HuH-7.5 (cell line): ENCODE measurements at regions not wholly inside any gene's neighbourhood (a gene's known extent, or its start where the extent isn't known, plus 50 kb on each side); places are given as distances from the start of the nearest gene placed in this dataset.

Source experiments
- DNase-seq: peaks from one replicate; pipeline ENCODE4 v3.0.0; 2011; ENCODE audit warnings: low spot score

DNA sequence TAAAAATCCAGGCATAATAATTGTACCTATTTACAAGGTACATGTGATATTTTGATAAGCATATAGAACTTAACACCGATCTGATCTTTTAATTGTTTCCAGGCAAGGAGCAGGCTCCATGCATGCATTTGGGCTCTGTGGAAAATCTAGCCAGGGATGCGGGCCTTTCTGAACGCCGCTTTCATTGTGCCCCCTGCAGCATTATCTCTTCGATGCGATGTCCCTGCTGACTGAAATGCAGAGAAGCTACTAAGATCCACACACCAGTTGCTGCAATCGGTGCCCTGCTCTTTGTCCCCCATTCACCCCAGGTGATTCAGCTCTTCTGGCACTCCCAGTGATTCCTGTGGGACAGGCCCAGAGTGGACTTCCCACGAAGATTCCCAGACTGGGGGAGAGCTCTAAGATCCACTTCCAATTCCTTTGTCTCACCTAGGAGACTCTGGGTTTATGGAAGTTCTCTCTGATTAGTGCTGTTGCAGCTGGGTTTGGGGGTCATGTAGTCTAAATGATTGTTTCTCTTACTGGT, 254.3 kb upstream of the AGA start:
- DNase-seq, result no peak

DNA sequence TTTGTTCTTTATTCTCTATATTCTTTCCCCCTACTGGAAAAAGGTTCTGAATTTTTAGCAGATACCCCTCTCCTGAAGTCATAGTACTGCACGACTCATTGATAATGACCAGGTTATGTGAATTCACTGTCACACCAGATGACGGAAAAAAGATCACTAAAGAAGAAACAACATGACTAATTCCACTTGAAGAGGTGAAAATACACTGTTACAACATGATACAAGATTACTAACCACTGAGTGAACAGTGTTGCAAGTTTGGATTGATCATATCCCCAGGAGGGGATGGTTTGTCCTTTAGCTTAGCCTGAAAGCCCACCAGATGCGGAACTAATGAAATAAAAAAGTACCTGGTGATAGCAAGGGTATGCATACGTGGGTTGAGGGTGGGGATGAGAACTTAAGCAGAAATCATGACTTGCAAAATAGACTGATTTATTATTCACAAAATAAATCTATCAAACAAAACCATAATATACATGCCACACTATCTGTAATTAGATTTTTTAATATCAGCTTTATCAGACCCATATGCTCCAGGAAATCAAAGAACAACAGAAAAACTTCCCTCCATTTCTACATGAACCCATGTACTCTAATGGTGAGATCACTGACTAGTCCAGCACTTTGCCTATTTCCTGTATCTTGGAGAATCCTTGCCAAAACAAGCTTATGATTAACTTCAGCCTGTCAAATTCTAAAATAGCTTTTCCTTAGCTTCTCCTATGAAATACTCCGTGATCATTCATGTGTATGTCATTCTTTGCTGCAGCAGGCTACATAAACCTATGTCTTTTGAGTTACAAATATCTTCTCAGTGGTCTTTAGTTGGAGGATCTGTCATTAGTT, 257.4 kb upstream of the AGA start:
- DNase-seq, result no peak

- no peak for DNase-seq
These were observed 264.7 kb upstream of the AGA start for GRCh38 chr4:177706916-177707315.

DNA sequence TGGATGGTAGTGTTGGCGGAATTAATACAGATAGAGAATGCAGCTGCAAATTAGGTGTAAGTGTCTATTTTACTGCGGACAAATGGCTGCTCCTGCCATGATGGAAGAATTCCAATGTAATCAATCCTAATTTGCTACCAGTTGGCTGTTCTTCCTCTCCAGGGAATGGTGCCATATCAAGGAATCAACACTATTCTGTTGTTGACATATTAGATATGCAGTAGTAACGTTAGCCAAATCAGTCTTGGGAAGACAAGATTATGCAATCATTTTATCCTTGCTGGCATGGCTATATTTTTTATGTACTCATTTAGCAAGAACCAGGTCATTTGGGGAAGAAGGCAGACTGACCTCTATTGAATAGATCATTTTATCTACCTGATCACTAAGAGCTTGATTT, 271.2 kb upstream of the AGA start:
- no peak for DNase-seq

- no peak for DNase-seq
These were observed 275.2 kb upstream of the AGA start for GRCh38 chr4:177717407-177717806.

GRCh38 chr4:177718514-177718913, 276.3 kb upstream of the AGA start:
- no peak for DNase-seq

DNA sequence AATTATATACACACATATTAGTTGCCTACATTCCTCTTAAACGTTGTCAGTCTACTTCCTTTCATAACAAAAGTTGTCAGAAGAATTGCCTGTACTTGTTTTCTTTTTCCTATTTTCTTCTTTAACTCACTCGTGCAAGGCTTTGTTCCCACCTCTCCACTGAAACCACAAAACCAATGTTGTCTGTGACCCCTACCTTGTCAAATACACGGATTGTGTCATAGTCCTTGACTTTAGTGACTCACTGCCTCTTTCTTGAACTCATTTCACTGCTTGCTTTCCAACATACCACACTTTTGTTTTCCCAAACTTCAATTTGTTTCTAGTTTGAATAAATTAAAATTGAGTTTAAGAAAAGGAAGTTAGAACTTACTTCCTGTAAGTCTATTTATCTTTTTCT, 283.9 kb upstream of the AGA start:
- no peak for DNase-seq

DNA sequence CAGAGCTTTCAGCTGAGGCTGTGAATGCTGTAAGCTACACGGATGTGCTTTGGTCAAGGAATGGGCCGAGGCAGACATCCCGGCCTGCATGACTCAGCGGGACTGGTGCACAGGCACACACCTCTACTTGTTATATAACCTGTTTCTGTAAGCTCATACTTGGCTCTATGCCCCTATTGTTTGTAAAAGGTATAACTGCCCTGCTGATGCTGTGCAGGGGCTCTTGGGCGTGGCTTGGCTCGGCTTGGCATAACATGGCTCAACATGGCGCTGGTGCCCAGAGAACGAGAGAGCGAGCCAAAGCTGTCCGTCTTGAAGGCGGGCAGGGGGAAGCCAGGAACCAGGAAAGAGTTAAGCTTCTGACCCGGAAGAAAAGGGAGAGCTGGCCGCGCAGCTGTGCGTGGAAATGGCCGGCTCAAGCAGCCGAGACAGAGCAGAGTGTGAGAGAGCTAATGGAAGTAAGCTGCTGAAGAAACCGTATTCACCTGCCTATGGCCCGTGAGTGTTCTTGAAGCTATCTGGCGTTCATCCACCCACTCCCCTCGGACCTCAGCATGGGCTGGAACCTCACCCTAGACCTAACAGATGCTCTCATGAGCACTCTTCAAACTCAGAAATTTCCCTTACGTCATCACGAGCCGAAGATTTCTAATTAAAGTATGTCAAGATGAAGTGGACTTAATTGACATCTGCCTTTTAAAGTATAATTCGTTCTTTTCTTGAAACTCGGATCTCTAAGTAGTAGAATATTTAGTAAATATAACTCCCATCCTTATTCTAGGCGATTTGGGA, 286.3 kb upstream of the AGA start:
- DNase-seq, result no peak

- no peak for DNase-seq
These were observed 287.4 kb upstream of the AGA start for GRCh38 chr4:177729681-177730080.

GRCh38 chr4:177737387-177737940, 295.2 kb upstream of the AGA start:
- DNase-seq, result no peak

DNA sequence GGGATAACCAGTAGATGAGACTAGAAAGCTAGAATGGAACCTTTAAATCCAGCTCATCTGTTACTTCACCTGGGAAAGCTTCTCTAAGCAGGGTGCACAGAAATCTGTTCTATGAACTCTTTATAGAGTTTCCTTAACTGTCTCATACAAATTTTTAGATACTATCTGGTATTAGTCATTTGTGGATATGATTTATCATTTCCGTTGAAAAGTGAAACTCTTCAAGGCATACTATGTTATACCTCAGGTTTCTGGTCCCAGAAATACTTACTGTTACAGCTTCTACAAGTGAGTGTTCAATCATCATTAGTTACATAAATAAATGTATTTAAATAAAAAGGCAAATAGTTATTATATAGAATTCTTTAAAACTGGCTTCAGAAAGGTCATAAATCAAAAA, 298.3 kb upstream of the AGA start:
- DNase-seq, result no peak

DNA sequence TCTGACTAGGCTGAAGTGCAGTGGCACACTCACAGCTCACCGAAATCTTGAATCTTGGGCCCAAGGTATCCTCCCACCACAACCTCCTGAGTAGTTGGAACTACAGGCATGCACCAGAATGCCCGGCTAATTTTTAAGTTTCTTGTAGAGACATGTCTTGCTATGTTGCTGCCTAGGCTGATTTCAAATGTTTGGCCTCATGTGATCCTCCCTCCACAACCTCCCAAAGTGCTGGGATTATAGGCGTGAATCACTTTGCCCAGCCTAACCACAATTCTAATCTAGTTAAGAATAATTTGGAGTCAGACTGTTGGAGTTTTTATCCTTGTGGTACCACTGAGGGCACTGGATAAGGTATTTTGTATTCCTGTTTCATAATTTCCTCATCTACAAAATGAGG, 317.5 kb upstream of the AGA start:
- DNase-seq, result no peak

- DNase-seq, result no peak
These were observed 319.5 kb upstream of the AGA start for GRCh38 chr4:177761692-177762091.

DNA sequence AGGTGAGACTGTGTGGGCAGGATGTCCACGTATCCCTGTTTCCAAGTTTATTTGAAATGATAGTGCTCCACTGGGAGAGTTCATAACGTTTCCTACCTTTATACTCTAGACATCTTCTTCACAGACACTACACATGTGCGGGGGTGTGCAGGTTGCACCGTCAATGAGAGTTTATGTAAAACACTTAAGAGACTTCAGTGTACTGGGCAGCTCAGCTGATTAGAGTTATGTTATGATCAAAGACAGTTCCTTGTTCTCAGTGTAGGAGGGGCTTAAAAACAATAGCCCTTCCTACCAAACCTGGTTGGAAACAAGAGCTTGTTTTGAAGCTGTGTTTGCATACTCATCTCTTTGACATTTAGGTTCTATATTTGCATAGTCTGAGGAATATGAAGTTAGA, 326.9 kb upstream of the AGA start:
- no peak for DNase-seq

- no peak for DNase-seq
These were observed 328.5 kb upstream of the AGA start for GRCh38 chr4:177770776-177771175.

GRCh38 chr4:177771645-177772044, 329.4 kb upstream of the AGA start:
- no peak for DNase-seq

GRCh38 chr4:177778623-177779022, 336.4 kb upstream of the AGA start:
- no peak for DNase-seq

GRCh38 chr4:177785000-177785399, 342.8 kb upstream of the AGA start:
- no peak for DNase-seq

DNA sequence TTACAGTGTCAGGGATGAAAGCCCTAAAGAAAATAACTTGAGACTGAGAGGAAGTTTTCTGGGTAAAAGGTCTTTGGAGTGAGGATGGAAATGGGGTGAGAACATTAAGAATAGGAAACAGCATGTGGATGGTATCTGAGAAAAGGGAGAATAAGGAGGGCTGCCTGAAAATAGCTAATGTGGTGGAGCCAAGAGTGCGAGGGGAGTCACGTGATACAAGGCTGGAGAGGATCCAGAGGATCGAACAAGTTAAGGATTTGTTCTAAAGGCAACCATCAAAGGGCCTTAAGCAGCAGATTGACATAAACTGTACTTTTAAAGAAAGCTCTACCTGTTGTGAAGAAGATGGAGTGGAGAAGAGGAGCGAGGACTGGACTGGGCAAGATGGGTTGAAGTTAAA, 347.4 kb upstream of the AGA start:
- DNase-seq, result no peak

GRCh38 chr4:177791188-177791587, 349.0 kb upstream of the AGA start:
- no peak for DNase-seq

- no peak for DNase-seq
These were observed 354.6 kb upstream of the AGA start for GRCh38 chr4:177796841-177797240.

GRCh38 chr4:177798161-177798560, 355.9 kb upstream of the AGA start:
- no peak for DNase-seq

GRCh38 chr4:177802162-177802561, 359.9 kb upstream of the AGA start:
- DNase-seq, result no peak
